ENCODE measurements at regions not wholly inside any gene's neighbourhood (a gene's known extent, or its start where the extent isn't known, plus 50 kb on each side); places are given as distances from the start of the nearest gene placed in this dataset.

DNA sequence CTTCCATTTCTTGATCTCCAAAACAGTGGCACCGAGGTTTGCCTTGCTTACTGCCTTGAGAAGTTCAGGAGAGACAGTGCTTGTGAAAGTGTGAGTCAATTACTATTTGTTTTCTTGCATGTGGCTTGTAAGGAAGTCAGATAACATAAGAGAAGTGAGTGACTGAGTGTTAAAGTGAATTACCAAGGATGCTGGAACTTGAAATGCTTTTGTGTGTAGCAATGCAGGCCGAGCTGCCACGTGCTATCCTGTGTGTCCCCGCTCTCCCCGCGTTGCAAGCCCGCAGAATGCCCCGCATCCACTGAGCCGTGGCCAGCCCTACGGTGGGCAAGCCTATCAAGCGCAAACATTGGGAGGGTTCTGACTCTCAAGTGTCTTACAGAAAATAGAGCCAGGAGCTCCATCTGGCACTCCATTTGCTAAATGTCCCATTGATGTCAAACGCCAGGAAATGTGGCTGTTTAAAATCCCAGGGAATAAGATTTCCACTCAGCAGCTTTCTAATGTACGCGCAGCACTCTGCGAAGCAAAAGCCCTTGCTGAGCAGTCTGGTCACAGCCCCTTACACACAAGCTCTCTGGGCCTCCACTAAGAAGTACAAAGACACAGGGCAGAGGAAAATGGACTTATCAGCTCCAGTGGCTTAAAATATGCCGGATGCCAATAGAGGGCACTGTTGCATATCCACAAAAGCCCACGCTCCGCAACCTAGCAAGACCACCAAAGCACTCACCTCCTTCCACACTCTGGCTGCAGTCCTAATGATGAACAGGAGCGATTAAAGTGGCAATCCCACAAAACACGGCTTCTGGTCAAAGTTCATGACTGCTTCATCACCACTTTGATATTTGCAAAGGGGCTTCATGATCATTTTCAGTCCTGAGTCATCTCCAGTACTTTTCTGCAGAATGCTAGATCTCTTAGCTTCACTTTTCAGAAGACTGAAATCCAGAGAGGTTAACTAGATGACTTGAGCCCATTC, 158.0 kb upstream of the ITGB1 start:
- no peak overlapping the region for H3K9ac ChIP-seq (ENCODE audit: low read depth in 1 of 2, low read length in 2 of 2)
- no peaks in the 10 kb centered on the region for H3K9me3 ChIP-seq (ENCODE audit: control insufficient read depth in 2 of 2, low read length in 2 of 2)
- H3K27me3 ChIP-seq (ENCODE audit: control insufficient read depth in 2 of 2, insufficient read depth in 2 of 2, low read length in 2 of 2) = no peaks in the 10 kb centered on the region
- no peak overlapping the region for H3K27ac ChIP-seq (ENCODE audit: low read depth in 2 of 2, low read length in 2 of 2)
- H3K4me1 ChIP-seq (ENCODE audit: control insufficient read depth in 2 of 2, insufficient read depth in 2 of 2, low read length in 2 of 2) = no peaks in the 10 kb centered on the region
- H3K4me3 ChIP-seq (ENCODE audit: low read length in 2 of 2) = no peak overlapping the region
- H3K36me3 ChIP-seq (ENCODE audit: control insufficient read depth in 2 of 2, insufficient read depth in 2 of 2, low read length in 2 of 2) = no peaks in the 10 kb centered on the region

- H3K4me1 ChIP-seq (ENCODE audit: control insufficient read depth in 2 of 2, insufficient read depth in 2 of 2, low read length in 2 of 2) = no peaks in the 10 kb centered on the region
- no peak overlapping the region for H3K4me3 ChIP-seq (ENCODE audit: low read length in 2 of 2)
- no peak overlapping the region for H3K27ac ChIP-seq (ENCODE audit: low read depth in 2 of 2, low read length in 2 of 2)
Observed at GRCh38 chr10:33114451-33114952, 156.5 kb upstream of the ITGB1 start.

GRCh38 chr10:33113466-33113865, 155.4 kb upstream of the ITGB1 start:
- no peak overlapping the region for H3K27ac ChIP-seq (ENCODE audit: low read depth in 2 of 2, low read length in 2 of 2)
- no peaks in the 10 kb centered on the region for H3K4me1 ChIP-seq (ENCODE audit: control insufficient read depth in 2 of 2, insufficient read depth in 2 of 2, low read length in 2 of 2)
- no peak overlapping the region for H3K4me3 ChIP-seq (ENCODE audit: low read length in 2 of 2)
- no peak overlapping the region for H3K9ac ChIP-seq (ENCODE audit: low read depth in 1 of 2, low read length in 2 of 2)
- H3K27me3 ChIP-seq (ENCODE audit: control insufficient read depth in 2 of 2, insufficient read depth in 2 of 2, low read length in 2 of 2) = no peaks in the 10 kb centered on the region
- no peaks in the 10 kb centered on the region for H3K9me3 ChIP-seq (ENCODE audit: control insufficient read depth in 2 of 2, low read length in 2 of 2)
- H3K36me3 ChIP-seq (ENCODE audit: control insufficient read depth in 2 of 2, insufficient read depth in 2 of 2, low read length in 2 of 2) = no peaks in the 10 kb centered on the region

More at GRCh38 chr10:33114451-33114952, 156.5 kb upstream of the ITGB1 start:
- Histone ChIP-seq H3K9me3 (ENCODE audit: control insufficient read depth in 2 of 2, low read length in 2 of 2) (no peaks in the 10 kb centered on the region), H3K9ac (ENCODE audit: low read depth in 1 of 2, low read length in 2 of 2) (no peak overlapping the region), H3K36me3 (ENCODE audit: control insufficient read depth in 2 of 2, insufficient read depth in 2 of 2, low read length in 2 of 2) (no peaks in the 10 kb centered on the region), H3K27me3 (ENCODE audit: control insufficient read depth in 2 of 2, insufficient read depth in 2 of 2, low read length in 2 of 2) (no peaks in the 10 kb centered on the region)

- H3K9ac ChIP-seq (ENCODE audit: low read depth in 1 of 2, low read length in 2 of 2) = no peak overlapping the region
- H3K27me3 ChIP-seq (ENCODE audit: control insufficient read depth in 2 of 2, insufficient read depth in 2 of 2, low read length in 2 of 2) = no peaks in the 10 kb centered on the region
- H3K27ac ChIP-seq (ENCODE audit: low read depth in 2 of 2, low read length in 2 of 2) = no peak overlapping the region
- H3K9me3 ChIP-seq (ENCODE audit: control insufficient read depth in 2 of 2, low read length in 2 of 2) = no peaks in the 10 kb centered on the region
- H3K4me1 ChIP-seq (ENCODE audit: control insufficient read depth in 2 of 2, insufficient read depth in 2 of 2, low read length in 2 of 2) = no peaks in the 10 kb centered on the region
- H3K36me3 ChIP-seq (ENCODE audit: control insufficient read depth in 2 of 2, insufficient read depth in 2 of 2, low read length in 2 of 2) = no peaks in the 10 kb centered on the region
- no peak overlapping the region for H3K4me3 ChIP-seq (ENCODE audit: low read length in 2 of 2)
Observed at GRCh38 chr10:33112831-33113455, 154.9 kb upstream of the ITGB1 start.

- no peak overlapping the region for H3K27ac ChIP-seq (ENCODE audit: low read depth in 2 of 2, low read length in 2 of 2)
- no peaks in the 10 kb centered on the region for H3K27me3 ChIP-seq (ENCODE audit: control insufficient read depth in 2 of 2, insufficient read depth in 2 of 2, low read length in 2 of 2)
- H3K4me1 ChIP-seq (ENCODE audit: control insufficient read depth in 2 of 2, insufficient read depth in 2 of 2, low read length in 2 of 2) = no peaks in the 10 kb centered on the region
- H3K36me3 ChIP-seq (ENCODE audit: control insufficient read depth in 2 of 2, insufficient read depth in 2 of 2, low read length in 2 of 2) = no peaks in the 10 kb centered on the region
- no peaks in the 10 kb centered on the region for H3K9me3 ChIP-seq (ENCODE audit: control insufficient read depth in 2 of 2, low read length in 2 of 2)
- H3K9ac ChIP-seq (ENCODE audit: low read depth in 1 of 2, low read length in 2 of 2) = no peak overlapping the region
- H3K4me3 ChIP-seq (ENCODE audit: low read length in 2 of 2) = no peak overlapping the region
Observed at GRCh38 chr10:33111488-33112051, 153.5 kb upstream of the ITGB1 start.

DNA sequence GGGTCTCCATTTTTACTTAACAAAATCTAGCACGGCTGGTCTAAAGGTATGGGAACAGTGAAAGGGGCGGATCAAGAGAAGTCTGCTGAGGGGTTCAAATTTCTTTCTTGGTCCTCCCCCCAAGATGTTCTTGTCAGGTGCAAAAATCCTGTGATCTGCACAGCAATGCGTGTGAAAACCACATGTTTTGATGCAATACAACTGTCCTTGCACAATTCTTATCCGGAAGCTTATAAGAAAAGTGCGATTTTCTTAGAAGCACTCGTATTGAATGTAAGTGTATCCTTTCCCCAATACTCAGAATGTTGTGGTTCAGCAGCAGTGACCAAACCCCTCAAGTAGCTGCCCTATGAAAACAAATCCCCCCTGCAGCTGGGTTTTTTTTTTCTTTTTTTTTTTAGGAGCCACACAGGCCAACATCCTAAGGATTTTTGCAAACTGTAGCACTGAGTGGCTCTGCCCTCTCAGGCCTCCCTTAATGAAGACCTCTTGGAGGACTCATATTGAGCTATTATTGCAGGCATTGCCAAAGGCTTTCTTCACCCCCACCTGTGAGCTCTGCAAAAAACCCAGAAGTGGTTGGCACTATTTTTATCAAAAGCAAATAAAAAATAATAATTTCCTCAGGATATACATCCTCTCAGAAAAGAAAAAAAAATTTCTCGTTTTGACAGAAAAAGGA, 151.9 kb upstream of the ITGB1 start:
- Histone ChIP-seq H3K27ac (ENCODE audit: low read depth in 2 of 2, low read length in 2 of 2) (no peak overlapping the region), H3K9ac (ENCODE audit: low read depth in 1 of 2, low read length in 2 of 2) (no peak overlapping the region), H3K4me1 (ENCODE audit: control insufficient read depth in 2 of 2, insufficient read depth in 2 of 2, low read length in 2 of 2) (no peaks in the 10 kb centered on the region), H3K27me3 (ENCODE audit: control insufficient read depth in 2 of 2, insufficient read depth in 2 of 2, low read length in 2 of 2) (no peaks in the 10 kb centered on the region), H3K9me3 (ENCODE audit: control insufficient read depth in 2 of 2, low read length in 2 of 2) (no peaks in the 10 kb centered on the region), H3K36me3 (ENCODE audit: control insufficient read depth in 2 of 2, insufficient read depth in 2 of 2, low read length in 2 of 2) (no peaks in the 10 kb centered on the region), H3K4me3 (ENCODE audit: low read length in 2 of 2) (no peak overlapping the region)

DNA sequence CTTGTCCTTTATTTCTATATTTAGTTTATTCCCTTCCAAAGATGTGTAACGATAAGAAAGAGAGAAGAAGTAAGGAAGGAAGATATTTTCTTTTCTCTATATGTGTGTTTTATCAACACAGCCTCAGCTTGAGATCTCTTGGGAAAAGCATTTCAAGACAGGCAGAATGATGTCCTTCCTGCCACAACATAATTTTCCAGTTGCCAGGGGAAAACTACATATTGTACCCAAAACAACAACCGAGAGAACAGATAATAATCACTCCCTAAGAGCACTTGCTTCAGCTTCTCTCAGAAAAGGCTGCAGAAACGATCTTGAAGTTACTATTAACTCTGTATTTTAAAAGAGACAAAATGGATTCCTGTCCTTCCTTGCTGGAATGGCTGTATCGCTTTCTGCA, 151.4 kb upstream of the ITGB1 start:
- H3K4me3 ChIP-seq (ENCODE audit: low read length in 2 of 2) = no peak overlapping the region
- no peaks in the 10 kb centered on the region for H3K36me3 ChIP-seq (ENCODE audit: control insufficient read depth in 2 of 2, insufficient read depth in 2 of 2, low read length in 2 of 2)
- no peak overlapping the region for H3K27ac ChIP-seq (ENCODE audit: low read depth in 2 of 2, low read length in 2 of 2)
- no peaks in the 10 kb centered on the region for H3K27me3 ChIP-seq (ENCODE audit: control insufficient read depth in 2 of 2, insufficient read depth in 2 of 2, low read length in 2 of 2)
- no peaks in the 10 kb centered on the region for H3K9me3 ChIP-seq (ENCODE audit: control insufficient read depth in 2 of 2, low read length in 2 of 2)
- no peaks in the 10 kb centered on the region for H3K4me1 ChIP-seq (ENCODE audit: control insufficient read depth in 2 of 2, insufficient read depth in 2 of 2, low read length in 2 of 2)
- H3K9ac ChIP-seq (ENCODE audit: low read depth in 1 of 2, low read length in 2 of 2) = no peak overlapping the region

DNA sequence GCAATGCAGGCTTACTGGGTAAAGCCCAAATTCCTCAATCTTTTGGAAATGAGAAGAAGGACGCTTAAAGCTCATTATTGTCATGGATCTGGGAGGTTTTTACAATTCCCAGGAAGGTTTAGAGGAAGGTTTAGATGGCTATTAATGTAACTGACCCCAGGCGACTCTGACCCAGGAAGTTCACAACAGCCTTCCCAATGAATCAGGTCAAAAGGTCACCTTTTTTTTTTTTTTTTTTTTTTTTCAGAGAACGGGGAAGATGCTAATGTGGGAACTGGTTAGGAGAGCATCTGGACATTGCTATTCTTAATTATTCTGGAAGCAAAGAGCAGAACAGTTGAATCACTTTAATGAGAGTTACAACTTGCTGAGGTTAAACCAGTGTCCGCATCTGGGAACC, 149.9 kb upstream of the ITGB1 start:
- Histone ChIP-seq H3K4me3 (ENCODE audit: low read length in 2 of 2) (no peak overlapping the region), H3K9ac (ENCODE audit: low read depth in 1 of 2, low read length in 2 of 2) (no peak overlapping the region), H3K27ac (ENCODE audit: low read depth in 2 of 2, low read length in 2 of 2) (no peak overlapping the region), H3K4me1 (ENCODE audit: control insufficient read depth in 2 of 2, insufficient read depth in 2 of 2, low read length in 2 of 2) (no peaks in the 10 kb centered on the region), H3K36me3 (ENCODE audit: control insufficient read depth in 2 of 2, insufficient read depth in 2 of 2, low read length in 2 of 2) (no peaks in the 10 kb centered on the region), H3K9me3 (ENCODE audit: control insufficient read depth in 2 of 2, low read length in 2 of 2) (no peaks in the 10 kb centered on the region), H3K27me3 (ENCODE audit: control insufficient read depth in 2 of 2, insufficient read depth in 2 of 2, low read length in 2 of 2) (no peaks in the 10 kb centered on the region)

DNA sequence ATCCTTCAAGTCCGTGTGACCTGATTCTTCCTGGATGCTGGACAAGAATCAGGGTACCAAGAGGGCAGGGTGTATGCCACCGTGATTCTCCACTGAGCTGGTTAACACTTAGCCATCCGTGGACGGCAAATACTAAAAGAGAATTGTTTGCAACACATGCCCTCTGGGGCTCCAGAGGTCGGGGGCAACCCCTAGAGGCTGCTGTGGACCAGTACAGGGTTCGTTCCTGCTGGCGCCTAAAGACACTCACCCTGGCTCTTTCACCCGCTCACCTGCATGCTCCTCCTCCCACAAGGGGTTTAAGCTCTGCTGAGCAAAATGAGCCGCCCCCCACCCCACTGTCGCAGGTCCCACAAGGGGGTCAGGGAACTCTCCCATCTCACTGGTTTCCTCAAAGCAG, 148.7 kb upstream of the ITGB1 start:
- Histone ChIP-seq H3K4me3 (ENCODE audit: low read length in 2 of 2) (no peak overlapping the region), H3K9me3 (ENCODE audit: control insufficient read depth in 2 of 2, low read length in 2 of 2) (no peaks in the 10 kb centered on the region), H3K36me3 (ENCODE audit: control insufficient read depth in 2 of 2, insufficient read depth in 2 of 2, low read length in 2 of 2) (no peaks in the 10 kb centered on the region), H3K9ac (ENCODE audit: low read depth in 1 of 2, low read length in 2 of 2) (no peak overlapping the region), H3K27me3 (ENCODE audit: control insufficient read depth in 2 of 2, insufficient read depth in 2 of 2, low read length in 2 of 2) (no peaks in the 10 kb centered on the region), H3K27ac (ENCODE audit: low read depth in 2 of 2, low read length in 2 of 2) (no peak overlapping the region), H3K4me1 (ENCODE audit: control insufficient read depth in 2 of 2, insufficient read depth in 2 of 2, low read length in 2 of 2) (no peaks in the 10 kb centered on the region)

All from mucosa of rectum (tissue), 2 donors.